Esophagus (tissue), 2 donors: ENCODE measurements at regions not wholly inside any gene's neighbourhood (a gene's known extent, or its start where the extent isn't known, plus 50 kb on each side); places are given as distances from the start of the nearest gene placed in this dataset.
A peak's percentile ranks its signal among the peaks of the same experiment; 100 is the strongest.

ENCODE experiments used
- H3K27ac ChIP-seq, 2 donors: one replicate each; pipeline ENCODE4 v1.5.1; 2013; ENCODE audit warnings: low read depth in 2 of 2, mild to moderate bottlenecking in 2 of 2, inconsistent platforms in 1 of 2, low read length in 1 of 2, moderate library complexity in 1 of 2
- H3K27me3 ChIP-seq, 2 donors: one replicate each; pipeline ENCODE4 v1.6.1; 2013; ENCODE audit warnings: low read length in 2 of 2, control low read depth in 1 of 2, mild to moderate bottlenecking in 1 of 2; ENCODE audit not compliant: insufficient read depth in 2 of 2, control insufficient read depth in 1 of 2
- H3K36me3 ChIP-seq, 2 donors: one replicate each; pipeline ENCODE4 v1.6.1; 2013; ENCODE audit warnings: low read length in 1 of 2; ENCODE audit not compliant: control insufficient read depth in 2 of 2, insufficient read depth in 2 of 2
- H3K4me1 ChIP-seq, 2 donors: one replicate each; pipeline ENCODE4 v1.6.1; 2013; ENCODE audit warnings: low read length in 1 of 2; ENCODE audit not compliant: control insufficient read depth in 2 of 2, insufficient read depth in 2 of 2
- H3K4me3 ChIP-seq, 2 donors: one replicate each; pipeline ENCODE4 v1.5.1; 2013; ENCODE audit warnings: low read length in 2 of 2, mild to moderate bottlenecking in 2 of 2, low read depth in 1 of 2, moderate library complexity in 1 of 2
- H3K9me3 ChIP-seq, 2 donors: one replicate each; pipeline ENCODE4 v1.6.1; 2013; ENCODE audit warnings: mild to moderate bottlenecking in 2 of 2, low read depth in 1 of 2, low read length in 1 of 2, moderate library complexity in 1 of 2; ENCODE audit not compliant: control insufficient read depth in 2 of 2, insufficient read depth in 1 of 2
- WGBS, 2 donors: extraction: QIAGEN DNeasy Blood & Tissue Kit; methylation state at CpG; one replicate each; pipeline ENCODE4 v1.1.7; 2013; 5-methylcytosine and 5-hydroxymethylcytosine counted together
- donor health status: healthy with polysubstance abuse.
- donor health status: Bipolar disorder and iron deficiency.

DNA sequence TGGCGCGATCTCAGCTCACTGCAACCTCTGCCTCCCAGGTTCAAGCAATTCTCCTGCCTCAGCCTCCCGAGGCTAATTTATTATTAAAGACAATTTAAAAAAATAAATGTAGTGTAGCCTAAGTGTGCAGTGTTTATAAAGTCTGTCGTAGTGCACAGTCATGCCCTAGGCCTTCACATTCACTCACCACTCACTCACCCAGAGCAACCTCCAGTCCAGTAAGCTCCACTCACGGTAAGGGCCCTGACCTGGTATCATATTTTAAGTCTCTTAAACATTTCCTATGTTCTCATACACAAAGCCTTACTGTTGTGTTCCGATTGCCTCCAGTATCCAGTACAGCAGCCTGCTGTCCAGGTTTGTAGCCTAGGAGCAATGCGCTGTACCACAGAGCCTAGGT is 168.2 kb upstream of the FOXQ1 start:
- 85 to 87% methylated on average over 7 of the region's 7 CpGs for WGBS, 2 donors
- no peaks in the 10 kb centered on the region for H3K4me1 ChIP-seq

DNA sequence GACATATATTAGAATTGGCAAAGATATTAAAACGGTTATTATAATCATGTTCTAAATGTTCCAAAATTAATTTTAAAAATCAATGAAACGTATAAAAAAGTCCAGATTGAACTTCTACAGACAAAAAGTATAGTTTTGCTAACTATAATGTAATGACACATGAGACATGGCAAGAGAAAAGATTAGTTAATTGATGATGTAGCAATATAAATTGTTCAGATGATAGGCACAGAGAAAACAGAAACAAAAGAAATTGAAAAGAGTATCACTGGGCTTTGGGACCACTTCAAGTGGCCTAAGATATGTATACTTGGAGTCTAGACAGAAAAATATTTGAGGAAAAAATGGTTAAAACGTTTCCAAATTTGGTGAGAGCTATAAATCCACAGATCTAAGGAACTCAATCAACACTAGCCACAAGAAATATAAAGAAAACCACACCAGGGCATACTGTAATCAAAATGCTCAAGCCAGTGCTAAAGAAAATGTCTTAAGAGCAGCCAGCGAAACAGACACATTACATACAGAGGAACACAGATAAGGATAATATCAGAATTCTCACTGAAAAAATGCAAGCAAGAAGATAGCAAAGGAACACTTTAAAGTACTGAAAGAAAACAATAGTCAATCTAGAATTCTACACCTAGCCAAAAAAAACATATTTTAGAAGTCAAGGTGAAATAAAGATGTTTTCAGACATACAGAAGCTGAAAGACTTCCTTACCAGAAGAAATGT is 172.6 kb upstream of the FOXQ1 start:
- Histone ChIP-seq H3K27ac (no peak overlapping the region), H3K27me3 (no peaks in the 10 kb centered on the region), H3K4me3 (no peak overlapping the region), H3K36me3 (no peaks in the 10 kb centered on the region), H3K4me1 (peaks cover 0 to 2% of the 10 kb centered on the region in 2 donors), H3K9me3 (peaks cover 0 to 2% of the 10 kb centered on the region in 2 donors)
- WGBS, 2 donors: 79 to 87% methylated on average over 4 of the region's 4 CpGs

More for the DNA sequence above, 168.2 kb upstream of the FOXQ1 start:
- H3K9me3 ChIP-seq: peaks cover 0 to 2% of the 10 kb centered on the region in 2 donors
- no peaks in the 10 kb centered on the region for H3K36me3 ChIP-seq
- no peaks in the 10 kb centered on the region for H3K27me3 ChIP-seq
- H3K4me3 ChIP-seq: no peak overlapping the region
- H3K27ac ChIP-seq: no peak overlapping the region

DNA sequence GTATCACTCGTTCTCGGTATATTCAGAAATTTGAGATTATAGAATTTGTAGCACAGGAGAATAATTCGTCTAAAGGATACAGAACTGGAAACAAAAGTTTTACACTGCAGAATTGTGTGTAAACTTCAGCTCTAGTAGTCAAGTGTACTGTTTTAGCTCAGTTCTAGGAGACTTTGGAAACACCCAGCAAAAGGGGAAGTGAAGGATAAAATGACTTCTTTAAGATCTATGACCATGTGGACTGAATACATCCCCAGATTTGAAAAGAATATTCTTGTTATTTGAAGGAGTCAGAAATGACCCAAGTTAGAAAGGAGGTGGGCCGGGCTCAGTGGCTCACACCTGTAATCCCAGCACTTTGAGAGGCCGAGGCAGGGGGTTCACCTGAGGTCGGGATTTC is 174.0 kb upstream of the FOXQ1 start:
- H3K36me3 ChIP-seq: no peaks in the 10 kb centered on the region
- H3K27me3 ChIP-seq: no peaks in the 10 kb centered on the region
- peaks cover 0 to 2% of the 10 kb centered on the region in 2 donors for H3K4me1 ChIP-seq
- H3K9me3 ChIP-seq: peaks cover 0 to 2% of the 10 kb centered on the region in 2 donors
- no peak overlapping the region for H3K27ac ChIP-seq
- WGBS, 2 donors: 89 to 95% methylated on average over 6 of the region's 6 CpGs
- H3K4me3 ChIP-seq: no peak overlapping the region

DNA sequence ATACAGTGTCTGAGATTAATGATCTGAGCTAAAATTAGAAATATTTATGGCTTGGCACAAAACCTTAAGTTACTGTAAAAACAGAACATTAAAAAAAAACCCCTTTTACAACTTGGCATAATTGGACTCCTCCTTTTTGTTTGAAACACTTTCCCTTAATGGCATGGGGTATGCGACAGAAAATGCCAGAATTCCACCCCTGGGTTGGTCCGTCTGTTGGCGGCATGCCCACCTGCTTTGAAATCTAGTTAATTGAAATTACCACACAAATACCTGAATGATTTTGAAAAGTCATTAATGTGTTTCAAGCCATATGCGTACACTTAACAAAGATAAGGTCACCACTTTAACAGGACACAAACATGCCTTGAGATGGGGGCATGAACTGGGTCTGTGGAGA is 175.1 kb upstream of the FOXQ1 start:
- WGBS, 2 donors: 38 to 57% methylated on average over 4 of the region's 4 CpGs
- peaks cover 0 to 2% of the 10 kb centered on the region in 2 donors for H3K9me3 ChIP-seq
- no peaks in the 10 kb centered on the region for H3K36me3 ChIP-seq
- peaks cover 0 to 2% of the 10 kb centered on the region in 2 donors for H3K4me1 ChIP-seq
- no peak overlapping the region for H3K4me3 ChIP-seq
- no peak overlapping the region for H3K27ac ChIP-seq
- no peaks in the 10 kb centered on the region for H3K27me3 ChIP-seq

DNA sequence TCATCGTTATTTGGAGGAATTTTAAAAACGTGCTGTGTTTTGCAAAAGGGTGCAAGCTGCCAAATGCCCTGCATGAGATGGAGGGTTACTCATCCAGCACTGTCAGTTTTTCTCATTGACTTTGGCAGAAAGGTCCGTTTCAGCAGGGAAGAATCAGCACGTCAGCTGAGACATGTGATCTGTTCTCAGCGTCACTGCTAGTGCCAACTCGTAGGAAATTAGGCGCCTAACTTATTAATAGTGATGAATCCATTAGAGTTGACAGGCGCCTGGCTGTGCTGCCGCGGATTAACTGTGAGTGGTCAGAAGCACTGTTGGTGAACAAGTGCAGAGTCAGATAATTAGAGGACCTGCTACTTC is 175.5 kb upstream of the FOXQ1 start:
- 24 to 39% methylated on average over 10 of the region's 10 CpGs for WGBS, 2 donors
- Histone ChIP-seq H3K9me3 (peaks cover 0 to under 1% of the 10 kb centered on the region in 2 donors), H3K36me3 (no peaks in the 10 kb centered on the region), H3K27me3 (no peaks in the 10 kb centered on the region), H3K4me1 (peaks cover 0 to 2% of the 10 kb centered on the region in 2 donors), H3K27ac (peak overlapping the region in 1 of 2 donors; percentile 44), H3K4me3 (no peak overlapping the region)

DNA sequence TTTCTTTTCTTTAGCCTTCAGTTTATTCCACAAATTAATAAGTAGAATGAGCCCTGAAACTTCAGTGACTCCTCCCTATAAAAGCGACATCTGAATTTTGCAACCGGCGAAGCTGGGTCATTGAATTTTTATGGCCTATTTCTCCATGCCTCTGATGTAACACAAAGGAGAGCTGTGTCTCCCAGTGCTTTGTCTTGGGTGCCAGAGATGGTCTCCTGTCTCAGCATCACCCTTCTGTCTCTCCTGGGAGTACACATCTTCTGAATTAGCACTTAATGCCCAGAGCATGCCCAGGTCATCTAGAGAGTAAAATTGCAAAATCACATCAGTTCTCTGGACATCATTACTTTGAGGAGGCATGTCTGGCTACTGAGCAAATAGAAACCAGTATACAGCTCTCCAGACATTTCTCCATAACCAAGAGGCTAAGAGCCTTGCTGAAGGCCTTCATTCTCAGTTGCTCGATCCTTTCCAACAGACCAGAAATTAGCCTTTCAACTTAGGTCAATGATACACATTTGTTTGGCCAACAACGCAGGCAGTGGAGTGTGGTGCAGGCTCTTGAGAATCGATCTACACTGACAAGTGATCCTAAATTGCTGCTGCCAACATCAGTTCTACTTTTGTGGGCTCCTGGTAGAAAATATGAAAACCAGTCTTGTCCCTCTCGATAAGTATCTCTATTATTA is 176.0 kb upstream of the FOXQ1 start:
- H3K27me3 ChIP-seq: no peaks in the 10 kb centered on the region
- H3K36me3 ChIP-seq: no peaks in the 10 kb centered on the region
- no peak overlapping the region for H3K4me3 ChIP-seq
- peak overlapping the region; percentile 14 to 65 for H3K27ac ChIP-seq
- H3K9me3 ChIP-seq: no peaks in the 10 kb centered on the region
- WGBS, 2 donors: 59 to 67% methylated on average over 7 of the region's 7 CpGs
- peaks cover 0 to 2% of the 10 kb centered on the region in 2 donors for H3K4me1 ChIP-seq

DNA sequence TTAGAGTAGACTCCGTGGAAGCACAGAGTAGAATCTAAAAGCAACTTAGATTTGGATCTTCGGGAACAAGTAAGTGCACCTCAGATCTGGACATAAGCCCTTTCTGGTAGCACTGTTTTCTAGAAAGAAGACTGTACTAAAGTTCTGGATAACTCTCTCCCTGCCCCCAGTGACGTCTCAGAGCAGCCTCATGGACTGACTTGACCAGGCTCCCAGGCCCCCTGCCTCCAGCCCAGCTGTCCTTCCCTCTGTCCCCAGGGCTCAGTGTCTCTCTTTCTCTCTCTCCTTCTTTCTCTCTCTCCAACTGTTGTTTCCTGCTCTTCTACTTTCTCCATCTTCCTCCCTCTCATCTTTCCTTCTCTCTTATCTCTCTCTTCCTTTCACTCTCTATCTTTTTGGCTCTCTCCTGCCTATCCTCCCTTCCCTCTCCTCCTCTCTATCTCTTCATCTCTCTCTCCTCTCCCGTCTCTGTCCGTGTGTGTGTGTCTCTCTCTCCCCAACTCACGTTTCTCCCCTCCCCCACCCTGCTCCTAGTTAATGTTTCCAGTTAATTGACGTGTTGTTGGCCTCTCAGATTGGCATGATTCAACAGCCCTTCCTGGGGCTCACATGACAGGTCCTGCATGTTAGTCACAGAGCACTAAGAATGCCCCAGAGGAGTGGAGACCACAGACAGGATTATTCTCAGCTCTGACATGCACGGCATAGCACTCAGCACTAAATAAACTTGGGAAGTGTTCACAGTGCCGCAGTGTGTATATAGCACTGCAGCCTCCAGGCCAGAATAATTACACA is 180.4 kb upstream of the FOXQ1 start:
- H3K9me3 ChIP-seq: no peaks in the 10 kb centered on the region
- WGBS, 2 donors: 42 to 48% methylated on average over 9 of the region's 9 CpGs

DNA sequence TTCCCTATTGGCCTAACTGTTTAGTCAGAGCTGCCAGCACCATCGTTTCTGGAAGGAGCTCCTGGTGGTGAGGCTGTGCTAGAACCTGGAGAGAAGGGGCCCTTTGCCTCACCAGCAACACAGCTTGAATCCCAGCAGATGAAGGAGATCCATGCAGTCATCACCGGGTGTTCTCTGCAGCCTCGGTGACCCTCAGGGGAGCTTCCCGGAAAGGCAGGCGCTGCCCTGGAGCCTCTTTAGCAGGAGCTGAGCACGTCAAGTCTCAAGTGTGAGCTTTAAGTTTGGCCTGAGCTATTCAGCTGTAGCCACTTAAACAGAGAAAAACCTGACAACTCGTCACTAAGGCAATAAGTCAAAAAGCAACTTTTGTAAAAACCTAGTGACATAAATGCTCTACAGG is 181.2 kb upstream of the FOXQ1 start:
- H3K9me3 ChIP-seq: no peaks in the 10 kb centered on the region
- H3K27ac ChIP-seq: no peak overlapping the region
- H3K4me3 ChIP-seq: no peak overlapping the region
- H3K27me3 ChIP-seq: no peaks in the 10 kb centered on the region
- 80 to 89% methylated on average over 7 of the region's 7 CpGs for WGBS, 2 donors
- no peaks in the 10 kb centered on the region for H3K36me3 ChIP-seq
- peaks cover 0 to 1% of the 10 kb centered on the region in 2 donors for H3K4me1 ChIP-seq

More for the DNA sequence above, 180.4 kb upstream of the FOXQ1 start:
- peaks cover 0 to 2% of the 10 kb centered on the region in 2 donors for H3K4me1 ChIP-seq
- H3K27ac ChIP-seq: no peak overlapping the region
- no peaks in the 10 kb centered on the region for H3K27me3 ChIP-seq
- H3K36me3 ChIP-seq: no peaks in the 10 kb centered on the region
- H3K4me3 ChIP-seq: no peak overlapping the region

DNA sequence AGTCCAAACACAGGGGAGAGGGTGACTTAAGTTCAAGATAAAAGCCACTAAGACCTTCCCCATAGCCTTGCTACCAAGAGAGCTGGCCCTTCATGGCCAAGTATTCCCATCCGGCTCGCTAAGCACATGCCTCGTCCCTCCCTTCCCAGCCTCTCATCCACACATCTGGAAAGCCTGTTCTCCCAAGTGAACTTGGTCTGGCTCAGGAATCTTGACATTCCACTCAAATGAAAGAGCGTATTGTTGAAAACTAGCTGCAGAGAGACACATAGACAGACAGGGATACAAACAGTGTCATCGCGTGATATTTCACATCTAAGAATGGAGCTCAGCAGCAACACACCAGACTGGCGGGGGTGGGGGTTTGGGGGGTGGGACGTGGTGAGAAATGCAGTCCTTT is 182.8 kb upstream of the FOXQ1 start:
- Histone ChIP-seq H3K27ac (no peak overlapping the region), H3K4me1 (no peaks in the 10 kb centered on the region), H3K36me3 (no peaks in the 10 kb centered on the region), H3K4me3 (no peak overlapping the region), H3K27me3 (no peaks in the 10 kb centered on the region), H3K9me3 (no peaks in the 10 kb centered on the region)
- 82 to 83% methylated on average over 8 of the region's 8 CpGs for WGBS, 2 donors
